H9 (cell line): ENCODE measurements at regions not wholly inside any gene's neighbourhood (a gene's known extent, or its start where the extent isn't known, plus 50 kb on each side); places are given as distances from the start of the nearest gene placed in this dataset.

Experiments
- DNase-seq: peaks from one replicate; pipeline ENCODE4 v3.0.0-alpha.2; 2017
- H2AFZ ChIP-seq: one replicate; pipeline ENCODE4 v1.6.1; 2013; ENCODE audit warnings: mild to moderate bottlenecking, low read length, control low read depth, moderate library complexity
- H2AK5ac ChIP-seq: 2 replicates; pipeline ENCODE4 v1.6.1; 2013; ENCODE audit warnings: low read length, control low read depth, mixed read lengths; ENCODE audit not compliant: insufficient read length
- H2BK120ac ChIP-seq: one replicate; pipeline ENCODE4 v1.6.1; 2013; ENCODE audit warnings: low read depth, mild to moderate bottlenecking, low read length, control low read depth, inconsistent platforms; ENCODE audit not compliant: poor library complexity, severe bottlenecking
- H2BK12ac ChIP-seq: 2 replicates; pipeline ENCODE4 v1.6.1; 2013; ENCODE audit warnings: low read length, control low read depth, mixed read lengths, low read depth; ENCODE audit not compliant: insufficient read length
- H2BK15ac ChIP-seq: 2 replicates; pipeline ENCODE4 v1.6.1; 2013; ENCODE audit warnings: low read depth, low read length, control low read depth
- H2BK20ac ChIP-seq: one replicate; pipeline ENCODE4 v1.6.1; 2013; ENCODE audit warnings: low read depth, mild to moderate bottlenecking, low read length, control low read depth, inconsistent platforms; ENCODE audit not compliant: poor library complexity, severe bottlenecking
- H2BK5ac ChIP-seq: 2 replicates; pipeline ENCODE4 v1.6.1; 2013; ENCODE audit warnings: low read length, control low read depth, mixed read lengths; ENCODE audit not compliant: insufficient read length
- H3K14ac ChIP-seq: 2 replicates; pipeline ENCODE4 v1.6.1; 2013; ENCODE audit warnings: low read length, control low read depth; ENCODE audit not compliant: insufficient read depth
- H3K18ac ChIP-seq: 2 replicates; pipeline ENCODE4 v1.6.1; 2013; ENCODE audit warnings: low read depth, mild to moderate bottlenecking, mixed read lengths, low read length, control low read depth; ENCODE audit not compliant: insufficient read length
- H3K23ac ChIP-seq: 2 replicates; pipeline ENCODE4 v1.6.1; 2013; ENCODE audit warnings: low read length, control low read depth, mixed read lengths, low read depth; ENCODE audit not compliant: insufficient read length
- H3K23me2 ChIP-seq: 2 replicates; pipeline ENCODE4 v1.6.1; 2013; ENCODE audit warnings: low read depth, mild to moderate bottlenecking, mixed read lengths, low read length, control low read depth; ENCODE audit not compliant: insufficient read length, poor library complexity, severe bottlenecking
- H3K27ac ChIP-seq: 2 replicates; pipeline ENCODE4 v1.5.1; 2013; ENCODE audit warnings: low read length, control low read depth, mixed read lengths, low read depth; ENCODE audit not compliant: insufficient read length
- H3K27me3 ChIP-seq: 2 replicates; pipeline ENCODE4 v1.6.1; 2013; ENCODE audit warnings: low read length, control low read depth, inconsistent platforms; ENCODE audit not compliant: insufficient read depth
- H3K4ac ChIP-seq: 2 replicates; pipeline ENCODE4 v1.6.1; 2013; ENCODE audit warnings: low read depth, mild to moderate bottlenecking, control low read depth, inconsistent platforms, low read length, moderate library complexity
- H3K4me1 ChIP-seq: 2 replicates; pipeline ENCODE4 v1.6.1; 2013; ENCODE audit warnings: low read length, control low read depth, inconsistent platforms; ENCODE audit not compliant: insufficient read depth
- H3K4me2 ChIP-seq: 2 replicates; pipeline ENCODE4 v1.6.1; 2013; ENCODE audit warnings: low read length, control low read depth, mixed read lengths; ENCODE audit not compliant: insufficient read length, insufficient read depth
- H3K56ac ChIP-seq: 2 replicates; pipeline ENCODE4 v1.6.1; 2013; ENCODE audit warnings: low read depth, mild to moderate bottlenecking, mixed read lengths, low read length, control low read depth; ENCODE audit not compliant: insufficient read length
- H3K79me1 ChIP-seq: 2 replicates; pipeline ENCODE4 v1.6.1; 2013; ENCODE audit warnings: low read depth, mild to moderate bottlenecking, moderate library complexity, low read length, control low read depth, inconsistent platforms; ENCODE audit not compliant: insufficient read depth, poor library complexity, severe bottlenecking
- H3K79me2 ChIP-seq: 2 replicates; pipeline ENCODE4 v1.6.1; 2013; ENCODE audit warnings: low read length, control low read depth, inconsistent platforms; ENCODE audit not compliant: insufficient read depth
- H3K9ac ChIP-seq: 2 replicates; pipeline ENCODE4 v1.6.1; 2013; ENCODE audit warnings: low read length, control low read depth, mixed read lengths; ENCODE audit not compliant: insufficient read length; ENCODE audit errors: extremely low read depth
- H3K9me3 ChIP-seq: one replicate; pipeline ENCODE4 v1.6.1; 2013; ENCODE audit warnings: low read depth, low read length, inconsistent platforms; ENCODE audit not compliant: control insufficient read depth
- H3T11ph ChIP-seq: one replicate; pipeline ENCODE4 v1.6.1; 2013; ENCODE audit warnings: mild to moderate bottlenecking, low read length, control low read depth, inconsistent platforms
- H4K20me1 ChIP-seq: one replicate; pipeline ENCODE4 v1.6.1; 2013; ENCODE audit not compliant: control insufficient read depth, insufficient read length, insufficient read depth
- H4K5ac ChIP-seq: 2 replicates; pipeline ENCODE4 v1.6.1; 2013; ENCODE audit warnings: low read depth, mild to moderate bottlenecking, mixed read lengths, low read length, control low read depth; ENCODE audit not compliant: insufficient read length
- H4K8ac ChIP-seq: replicated peaks from 2 replicates; pipeline ENCODE4 v1.6.1; 2013; ENCODE audit warnings: low read length, control low read depth, mixed read lengths, low read depth; ENCODE audit not compliant: insufficient read length
- H4K91ac ChIP-seq: 2 replicates; pipeline ENCODE4 v1.6.1; 2013; ENCODE audit warnings: low read depth, mild to moderate bottlenecking, moderate library complexity, mixed read lengths, low read length, control low read depth; ENCODE audit not compliant: insufficient read length
- H3K27ac Mint-ChIP-seq, 3 experiments: 2 replicates in 2 of 3; 3 replicates in 1 of 3; pipeline ENCODE4 v1.8.0; 2020 to 2021; ENCODE audit warnings: mixed read lengths in 3 of 3, mild to moderate bottlenecking in 1 of 3, moderate library complexity in 1 of 3
- H3K27me3 Mint-ChIP-seq: 2 replicates; pipeline ENCODE4 v1.8.0; 2021; ENCODE audit warnings: low read depth, mild to moderate bottlenecking, moderate library complexity, mixed read lengths
- H3K36me3 Mint-ChIP-seq, 3 experiments: 2 replicates in 2 of 3; 3 replicates in 1 of 3; pipeline ENCODE4 v1.8.0; 2020 to 2021; ENCODE audit warnings: low read depth in 3 of 3, mixed read lengths in 3 of 3; ENCODE audit not compliant: insufficient read depth in 1 of 3
- H3K4me1 Mint-ChIP-seq, 2 experiments: 2 replicates each; pipeline ENCODE4 v1.8.0; 2020; ENCODE audit warnings: mixed read lengths in 2 of 2
- H3K4me3 Mint-ChIP-seq, 2 experiments: 2 replicates in 1 of 2; 3 replicates in 1 of 2; pipeline ENCODE4 v1.8.0; 2020 to 2021; ENCODE audit warnings: mild to moderate bottlenecking in 2 of 2, mixed read lengths in 2 of 2, moderate library complexity in 1 of 2
- H3K9me3 Mint-ChIP-seq, 2 experiments: 2 replicates in 1 of 2; 3 replicates in 1 of 2; pipeline ENCODE4 v1.8.0; 2020; ENCODE audit warnings: mild to moderate bottlenecking in 2 of 2, mixed read lengths in 2 of 2, moderate library complexity in 1 of 2
- CTCF ChIP-seq: fragments of 200-600 bp; sonication (generic); conservative IDR thresholded peaks from 3 replicates; pipeline ENCODE4 v1.8.0; 2021; ENCODE audit warnings: antibody characterized with exemption, mild to moderate bottlenecking
- WGBS: extraction: QIAGEN DNeasy Blood & Tissue Kit; methylation state at CpG from one replicate; pipeline ENCODE4 v1.1.7; 2013; ENCODE audit warnings: missing lambda C conversion rate, low lambda C conversion rate, mixed read lengths; ENCODE audit not compliant: insufficient read length; ENCODE audit errors: extremely low coverage; 5-methylcytosine and 5-hydroxymethylcytosine counted together

DNA sequence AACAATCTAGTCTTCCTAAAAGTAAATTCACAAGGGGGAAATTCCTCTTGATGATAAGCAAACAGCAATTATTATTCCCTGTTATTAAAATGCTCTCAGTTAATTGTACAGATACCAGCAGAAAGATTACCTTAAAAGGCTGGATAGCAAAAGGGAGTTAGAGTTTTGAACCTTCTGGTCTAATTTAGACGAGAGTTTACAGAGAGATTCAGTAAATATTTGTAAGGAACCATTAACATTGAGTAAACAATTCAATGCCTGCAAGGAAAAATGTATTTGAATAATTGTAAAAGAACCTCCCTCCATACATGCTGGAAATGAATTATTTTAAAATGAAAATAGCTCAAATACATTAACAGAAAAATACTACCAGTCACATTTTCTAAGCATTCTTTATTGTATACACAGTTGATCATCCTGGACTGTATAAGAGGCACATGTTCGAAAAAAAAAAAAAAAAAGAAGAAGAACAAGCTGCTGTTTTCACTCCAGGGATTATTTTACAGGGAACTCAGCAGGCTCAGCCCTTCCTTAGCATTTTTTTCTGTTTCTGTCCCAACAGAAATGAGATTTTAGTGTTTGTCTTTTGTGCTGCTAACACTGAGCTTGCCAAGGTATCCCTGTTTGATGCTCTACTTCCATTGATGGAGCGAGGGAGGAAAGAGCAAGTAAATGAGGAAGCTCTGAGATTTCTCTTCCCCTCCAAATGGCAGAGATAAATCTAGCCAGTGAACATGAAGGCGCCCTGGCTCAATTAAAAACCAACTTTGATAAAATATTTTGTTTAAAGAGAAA is 141.1 kb downstream of the ENC1 start:
- Histone ChIP-seq H2BK20ac (no peak overlapping the region), H4K20me1 (no peaks in the 10 kb centered on the region), H3K4ac (no peak overlapping the region), H2BK15ac (no peak overlapping the region), H2AK5ac (no peak overlapping the region), H2AFZ (no peak overlapping the region), H3K56ac (no peak overlapping the region), H3K9me3 (no peaks in the 10 kb centered on the region), H3K18ac (no peak overlapping the region), H3K4me1 (no peaks in the 10 kb centered on the region), H3K27ac (no peak overlapping the region), H4K8ac (no peak overlapping the region), H3T11ph (no peak overlapping the region), H3K23ac (no peak overlapping the region), H4K91ac (no peak overlapping the region), H3K14ac (no peak overlapping the region), H3K23me2 (no peaks in the 10 kb centered on the region), H2BK120ac (no peak overlapping the region), H2BK5ac (no peak overlapping the region), H3K79me1 (no peaks in the 10 kb centered on the region), H3K4me2 (no peak overlapping the region), H3K9ac (no peak overlapping the region), H2BK12ac (no peak overlapping the region), H3K27me3 (no peaks in the 10 kb centered on the region), H4K5ac (no peak overlapping the region), H3K79me2 (no peaks in the 10 kb centered on the region)
- no CpG with 5 or more reads among the region's 4 CpGs for WGBS
- no peak for DNase-seq
- Mint-ChIP-seq H3K4me1 (peaks cover 19 to 20% of the 10 kb centered on the region in 2 experiments), H3K27me3 (no peaks in the 10 kb centered on the region), H3K4me3 (no peak overlapping the region), H3K36me3 (no peaks in the 10 kb centered on the region; a peak in 1 of 7 replicates), H3K27ac (no peak overlapping the region), H3K9me3 (no peaks in the 10 kb centered on the region)
- no peak for TF ChIP-seq CTCF
